ENCODE measurements at regions not wholly inside any gene's neighbourhood (a gene's known extent, or its start where the extent isn't known, plus 50 kb on each side); places are given as distances from the start of the nearest gene placed in this dataset.

DNA sequence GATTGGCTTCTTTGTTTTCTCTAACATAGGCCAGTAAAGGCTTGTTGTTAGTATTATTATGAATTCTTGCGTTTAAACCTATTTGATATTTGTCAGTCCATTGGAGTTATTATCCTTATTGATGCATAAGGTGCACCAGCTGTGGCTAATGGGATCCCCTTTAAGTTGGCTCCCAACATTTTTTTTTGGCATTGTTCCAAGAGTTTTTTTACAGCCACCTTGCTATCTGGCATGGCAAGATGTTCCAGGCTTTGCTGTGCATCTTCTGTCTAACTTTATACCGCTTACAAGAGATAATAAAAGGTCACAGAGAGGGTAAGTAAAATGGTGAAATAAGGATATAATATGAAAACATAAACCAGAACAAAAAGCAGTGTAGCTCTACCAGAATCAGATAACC is 157.5 kb upstream of the TACR1 start:
- no peak overlapping the region for H3K27ac ChIP-seq (replicated peaks in 1 of 4)
- 51% methylated on average over 2 of the region's 2 CpGs for WGBS

DNA sequence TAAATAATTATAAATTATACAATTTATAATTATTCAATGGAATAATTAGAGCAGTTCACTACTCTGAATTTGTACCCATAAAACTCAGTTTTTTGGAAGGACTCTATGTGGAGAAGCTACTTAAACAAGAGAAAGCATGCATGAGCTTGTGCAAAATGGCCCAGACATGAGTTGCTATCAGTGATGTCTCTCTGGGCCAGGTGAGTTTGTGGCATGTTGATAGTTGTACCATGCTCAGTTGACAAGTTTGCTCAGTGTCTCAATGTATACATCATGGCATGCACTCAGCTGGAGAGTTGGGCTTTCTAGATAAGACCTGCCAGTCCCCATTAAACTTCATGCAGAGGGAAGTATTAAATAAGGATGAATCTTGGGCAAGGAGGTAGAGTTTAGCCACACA is 153.8 kb upstream of the TACR1 start:
- H3K9me3 ChIP-seq, result peaks cover 0 to 3% (median 0%) of the 10 kb centered on the region in 4 donors
- no peaks in the 10 kb centered on the region for H3K36me3 ChIP-seq
- intact Hi-C loops (cut with DNase I), result no loop called here
- H3K27ac ChIP-seq (replicated peaks in 1 of 4), result no peak overlapping the region
- no peak for TF ChIP-seq POLR2AphosphoS5 (IDR thresholded peaks at IDR 0.05)
- TF ChIP-seq POLR2A (IDR thresholded peaks at IDR 0.05; ENCODE audit: low read depth), result no peak
- TF ChIP-seq, protein P1, sequence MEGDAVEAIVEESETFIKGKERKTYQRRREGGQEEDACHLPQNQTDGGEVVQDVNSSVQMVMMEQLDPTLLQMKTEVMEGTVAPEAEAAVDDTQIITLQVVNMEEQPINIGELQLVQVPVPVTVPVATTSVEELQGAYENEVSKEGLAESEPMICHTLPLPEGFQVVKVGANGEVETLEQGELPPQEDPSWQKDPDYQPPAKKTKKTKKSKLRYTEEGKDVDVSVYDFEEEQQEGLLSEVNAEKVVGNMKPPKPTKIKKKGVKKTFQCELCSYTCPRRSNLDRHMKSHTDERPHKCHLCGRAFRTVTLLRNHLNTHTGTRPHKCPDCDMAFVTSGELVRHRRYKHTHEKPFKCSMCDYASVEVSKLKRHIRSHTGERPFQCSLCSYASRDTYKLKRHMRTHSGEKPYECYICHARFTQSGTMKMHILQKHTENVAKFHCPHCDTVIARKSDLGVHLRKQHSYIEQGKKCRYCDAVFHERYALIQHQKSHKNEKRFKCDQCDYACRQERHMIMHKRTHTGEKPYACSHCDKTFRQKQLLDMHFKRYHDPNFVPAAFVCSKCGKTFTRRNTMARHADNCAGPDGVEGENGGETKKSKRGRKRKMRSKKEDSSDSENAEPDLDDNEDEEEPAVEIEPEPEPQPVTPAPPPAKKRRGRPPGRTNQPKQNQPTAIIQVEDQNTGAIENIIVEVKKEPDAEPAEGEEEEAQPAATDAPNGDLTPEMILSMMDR (IDR thresholded peaks at IDR 0.05), result no peak
- no peaks in the 10 kb centered on the region for H3K4me1 ChIP-seq
- no peak overlapping the region for H3K4me3 ChIP-seq
- no peak for DNase-seq (ENCODE audit: extremely low spot score)
- H3K27me3 ChIP-seq, result no peaks in the 10 kb centered on the region

More for the DNA sequence above, 157.5 kb upstream of the TACR1 start:
- DNase-seq (ENCODE audit: extremely low spot score), result no peak
- intact Hi-C loops (cut with DNase I), result no loop called here
- TF ChIP-seq EP300 (IDR thresholded peaks at IDR 0.05), result no peak
- TF ChIP-seq, protein P1 (IDR thresholded peaks at IDR 0.05), result no peak
- no peak for TF ChIP-seq POLR2AphosphoS5 (IDR thresholded peaks at IDR 0.05)
- TF ChIP-seq POLR2A (IDR thresholded peaks at IDR 0.05; ENCODE audit: low read depth), result no peak
- Histone ChIP-seq H3K4me1 (no peaks in the 10 kb centered on the region), H3K4me3 (no peak overlapping the region), H3K27me3 (no peaks in the 10 kb centered on the region), H3K36me3 (no peaks in the 10 kb centered on the region), H3K9me3 (no peaks in the 10 kb centered on the region)

GRCh38 chr2:75348307-75348706 is 149.0 kb upstream of the TACR1 start:
- H3K4me1 ChIP-seq, result no peaks in the 10 kb centered on the region
- no peak overlapping the region for H3K4me3 ChIP-seq
- no peaks in the 10 kb centered on the region for H3K27me3 ChIP-seq
- H3K36me3 ChIP-seq, result no peaks in the 10 kb centered on the region
- WGBS, result 80% methylated on average over 1 of the region's 1 CpG
- DNase-seq (ENCODE audit: extremely low spot score), result no peak
- no peak overlapping the region for H3K27ac ChIP-seq (replicated peaks in 1 of 4)
- H3K9me3 ChIP-seq, result peaks cover 0 to 3% (median 0%) of the 10 kb centered on the region in 4 donors
- TF ChIP-seq, protein P1 (IDR thresholded peaks at IDR 0.05), result no peak
- TF ChIP-seq POLR2A (IDR thresholded peaks at IDR 0.05; ENCODE audit: low read depth) (no peak), EP300 (IDR thresholded peaks at IDR 0.05) (no peak), POLR2AphosphoS5 (IDR thresholded peaks at IDR 0.05) (no peak)
- intact Hi-C loops (cut with DNase I), result no loop called here

- no peak for TF ChIP-seq EP300 (IDR thresholded peaks at IDR 0.05)
- TF ChIP-seq POLR2AphosphoS5 (IDR thresholded peaks at IDR 0.05), result no peak
- TF ChIP-seq, protein P1 (IDR thresholded peaks at IDR 0.05), result no peak
- no peak for TF ChIP-seq POLR2A (IDR thresholded peaks at IDR 0.05; ENCODE audit: low read depth)
- intact Hi-C loops (cut with DNase I), result no loop called here
- Histone ChIP-seq H3K36me3 (no peaks in the 10 kb centered on the region), H3K9me3 (no peaks in the 10 kb centered on the region), H3K27ac (replicated peaks in 1 of 4) (no peak overlapping the region), H3K27me3 (no peaks in the 10 kb centered on the region), H3K4me1 (no peaks in the 10 kb centered on the region), H3K4me3 (no peak overlapping the region)
- DNase-seq (ENCODE audit: extremely low spot score), result no peak
- 57% methylated on average over 1 of the region's 1 CpG for WGBS
Measured at GRCh38 chr2:75344146-75344545, 144.8 kb upstream of the TACR1 start.

DNA sequence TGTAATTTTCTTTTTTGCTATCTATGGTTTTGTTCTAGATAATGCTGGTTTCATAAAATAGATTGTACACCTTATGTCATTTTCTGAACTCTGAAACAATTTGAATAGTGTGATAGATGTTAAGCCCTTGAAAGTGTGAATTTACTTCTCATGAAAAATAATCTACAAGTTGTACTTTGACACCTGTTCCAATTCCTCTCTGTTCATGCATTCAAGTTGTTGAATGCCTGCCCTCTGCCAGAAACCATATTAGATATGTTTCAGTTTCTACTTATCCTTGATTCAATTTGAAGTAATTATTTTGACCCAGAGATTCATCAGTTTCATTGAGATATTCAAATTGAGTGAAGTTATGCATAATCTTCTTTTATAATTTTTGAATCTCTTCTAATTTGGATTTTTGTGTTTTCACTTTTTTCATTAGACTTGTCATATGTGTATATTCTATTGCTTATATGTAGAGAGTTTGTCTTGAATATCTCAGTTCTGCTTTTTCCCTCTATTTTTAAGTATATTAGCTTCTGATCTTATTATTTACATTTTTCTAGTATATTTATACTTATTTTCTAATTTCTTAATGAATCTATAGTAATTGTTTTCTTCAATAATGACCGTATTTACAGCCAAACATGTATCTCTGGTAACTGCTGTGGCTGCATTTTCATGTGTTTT is 143.3 kb upstream of the TACR1 start:
- Histone ChIP-seq H3K27ac (replicated peaks in 1 of 4) (no peak overlapping the region), H3K4me3 (no peak overlapping the region), H3K36me3 (no peaks in the 10 kb centered on the region), H3K9me3 (no peaks in the 10 kb centered on the region), H3K27me3 (no peaks in the 10 kb centered on the region), H3K4me1 (no peaks in the 10 kb centered on the region)
- intact Hi-C loops (cut with DNase I), result no loop called here
- TF ChIP-seq, protein P1 (IDR thresholded peaks at IDR 0.05), result no peak
- TF ChIP-seq EP300 (IDR thresholded peaks at IDR 0.05) (no peak), POLR2A (IDR thresholded peaks at IDR 0.05; ENCODE audit: low read depth) (no peak), POLR2AphosphoS5 (IDR thresholded peaks at IDR 0.05) (no peak)
- 86% methylated on average over 1 of the region's 1 CpG for WGBS
- no peak for DNase-seq (ENCODE audit: extremely low spot score)

Data from esophagus muscularis mucosa (tissue), 4 donors.